ENCODE measurements at regions not wholly inside any gene's neighbourhood (a gene's known extent, or its start where the extent isn't known, plus 50 kb on each side); places are given as distances from the start of the nearest gene placed in this dataset.

- no peaks in the 10 kb centered on the region for H3K9me3 ChIP-seq (ENCODE audit: insufficient read depth, low read length)
- no peak overlapping the region for H3K27ac ChIP-seq (ENCODE audit: low read depth, low read length)
- H2AFZ ChIP-seq (ENCODE audit: low read depth, low read length, severe bottlenecking), result no peak overlapping the region
- no peaks in the 10 kb centered on the region for H3K9me2 ChIP-seq (replicated peaks; ENCODE audit: insufficient read depth, low read length)
- no peak overlapping the region for H3K4me3 ChIP-seq (ENCODE audit: insufficient read depth, low read length, poor library complexity, severe bottlenecking)
- no peak overlapping the region for H3K9ac ChIP-seq (ENCODE audit: low read length)
- no peaks in the 10 kb centered on the region for H4K20me1 ChIP-seq (ENCODE audit: low read depth, low read length)
- H3K36me3 ChIP-seq (ENCODE audit: low read length), result no peaks in the 10 kb centered on the region
- no peaks in the 10 kb centered on the region for H3F3A ChIP-seq (ENCODE audit: insufficient read depth)
- no peaks in the 10 kb centered on the region for H3K27me3 ChIP-seq (ENCODE audit: low read length)
- TF ChIP-seq, protein P1, sequence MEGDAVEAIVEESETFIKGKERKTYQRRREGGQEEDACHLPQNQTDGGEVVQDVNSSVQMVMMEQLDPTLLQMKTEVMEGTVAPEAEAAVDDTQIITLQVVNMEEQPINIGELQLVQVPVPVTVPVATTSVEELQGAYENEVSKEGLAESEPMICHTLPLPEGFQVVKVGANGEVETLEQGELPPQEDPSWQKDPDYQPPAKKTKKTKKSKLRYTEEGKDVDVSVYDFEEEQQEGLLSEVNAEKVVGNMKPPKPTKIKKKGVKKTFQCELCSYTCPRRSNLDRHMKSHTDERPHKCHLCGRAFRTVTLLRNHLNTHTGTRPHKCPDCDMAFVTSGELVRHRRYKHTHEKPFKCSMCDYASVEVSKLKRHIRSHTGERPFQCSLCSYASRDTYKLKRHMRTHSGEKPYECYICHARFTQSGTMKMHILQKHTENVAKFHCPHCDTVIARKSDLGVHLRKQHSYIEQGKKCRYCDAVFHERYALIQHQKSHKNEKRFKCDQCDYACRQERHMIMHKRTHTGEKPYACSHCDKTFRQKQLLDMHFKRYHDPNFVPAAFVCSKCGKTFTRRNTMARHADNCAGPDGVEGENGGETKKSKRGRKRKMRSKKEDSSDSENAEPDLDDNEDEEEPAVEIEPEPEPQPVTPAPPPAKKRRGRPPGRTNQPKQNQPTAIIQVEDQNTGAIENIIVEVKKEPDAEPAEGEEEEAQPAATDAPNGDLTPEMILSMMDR (IDR thresholded peaks at IDR 0.05; ENCODE audit: insufficient read depth, low read length, poor library complexity, severe bottlenecking), result no peak
- TF ChIP-seq EZH2phosphoT487 (conservative IDR thresholded peaks at IDR 0.05; ENCODE audit: low read length), result no peak
- H3K4me2 ChIP-seq (ENCODE audit: low read depth, low read length, poor library complexity, severe bottlenecking), result no peak overlapping the region
- no peaks in the 10 kb centered on the region for H3K79me2 ChIP-seq (ENCODE audit: insufficient read depth, low read length)
Measured at GRCh38 chr6:140977403-140977802, 1155.3 kb upstream of the GJE1 start.

DNA sequence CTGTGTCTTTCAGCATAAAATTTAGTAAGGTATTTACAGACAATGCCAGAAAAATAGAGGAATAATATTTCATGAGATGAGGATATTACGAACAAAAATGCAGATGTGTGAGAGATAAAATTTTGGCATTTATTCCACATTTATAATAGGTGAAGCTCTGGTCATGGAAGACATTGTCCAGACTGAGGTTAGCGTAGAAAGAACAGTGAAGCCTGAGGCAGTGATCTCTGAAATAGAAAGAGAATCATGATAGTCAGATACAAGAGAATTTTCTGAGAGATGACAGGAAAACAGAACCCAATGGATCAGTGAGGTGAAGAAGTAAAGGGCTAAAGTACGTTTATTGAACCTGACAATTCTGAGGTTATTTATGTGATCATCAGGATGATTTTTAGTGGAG is 1155.9 kb upstream of the GJE1 start:
- Histone ChIP-seq H3F3A (ENCODE audit: insufficient read depth) (no peaks in the 10 kb centered on the region), H3K4me2 (ENCODE audit: low read depth, low read length, poor library complexity, severe bottlenecking) (no peak overlapping the region), H3K9ac (ENCODE audit: low read length) (no peak overlapping the region), H3K9me2 (replicated peaks; ENCODE audit: insufficient read depth, low read length) (no peaks in the 10 kb centered on the region), H3K36me3 (ENCODE audit: low read length) (no peaks in the 10 kb centered on the region), H3K27me3 (ENCODE audit: low read length) (no peaks in the 10 kb centered on the region), H3K4me3 (ENCODE audit: insufficient read depth, low read length, poor library complexity, severe bottlenecking) (no peak overlapping the region), H4K20me1 (ENCODE audit: low read depth, low read length) (no peaks in the 10 kb centered on the region), H3K9me3 (ENCODE audit: insufficient read depth, low read length) (no peaks in the 10 kb centered on the region), H3K27ac (ENCODE audit: low read depth, low read length) (no peak overlapping the region), H3K79me2 (ENCODE audit: insufficient read depth, low read length) (no peaks in the 10 kb centered on the region), H2AFZ (ENCODE audit: low read depth, low read length, severe bottlenecking) (no peak overlapping the region)
- TF ChIP-seq, protein P1 (IDR thresholded peaks at IDR 0.05; ENCODE audit: insufficient read depth, low read length, poor library complexity, severe bottlenecking), result no peak
- no peak for TF ChIP-seq EZH2phosphoT487 (conservative IDR thresholded peaks at IDR 0.05; ENCODE audit: low read length)

- Histone ChIP-seq H3K27me3 (ENCODE audit: low read length) (no peaks in the 10 kb centered on the region), H3K9ac (ENCODE audit: low read length) (no peak overlapping the region), H3K4me2 (ENCODE audit: low read depth, low read length, poor library complexity, severe bottlenecking) (no peak overlapping the region), H3K27ac (ENCODE audit: low read depth, low read length) (no peak overlapping the region), H3K79me2 (ENCODE audit: insufficient read depth, low read length) (no peaks in the 10 kb centered on the region), H3K9me3 (ENCODE audit: insufficient read depth, low read length) (no peaks in the 10 kb centered on the region), H4K20me1 (ENCODE audit: low read depth, low read length) (no peaks in the 10 kb centered on the region), H3F3A (ENCODE audit: insufficient read depth) (no peaks in the 10 kb centered on the region), H3K9me2 (replicated peaks; ENCODE audit: insufficient read depth, low read length) (no peaks in the 10 kb centered on the region), H2AFZ (ENCODE audit: low read depth, low read length, severe bottlenecking) (no peak overlapping the region), H3K4me3 (ENCODE audit: insufficient read depth, low read length, poor library complexity, severe bottlenecking) (no peak overlapping the region), H3K36me3 (ENCODE audit: low read length) (no peaks in the 10 kb centered on the region)
- TF ChIP-seq EZH2phosphoT487 (conservative IDR thresholded peaks at IDR 0.05; ENCODE audit: low read length), result no peak
- TF ChIP-seq, protein P1 (IDR thresholded peaks at IDR 0.05; ENCODE audit: insufficient read depth, low read length, poor library complexity, severe bottlenecking), result no peak
Measured at GRCh38 chr6:140970485-140970884, 1162.2 kb upstream of the GJE1 start.
